ENCODE measurements at regions not wholly inside any gene's neighbourhood (a gene's known extent, or its start where the extent isn't known, plus 50 kb on each side); places are given as distances from the start of the nearest gene placed in this dataset.

DNA sequence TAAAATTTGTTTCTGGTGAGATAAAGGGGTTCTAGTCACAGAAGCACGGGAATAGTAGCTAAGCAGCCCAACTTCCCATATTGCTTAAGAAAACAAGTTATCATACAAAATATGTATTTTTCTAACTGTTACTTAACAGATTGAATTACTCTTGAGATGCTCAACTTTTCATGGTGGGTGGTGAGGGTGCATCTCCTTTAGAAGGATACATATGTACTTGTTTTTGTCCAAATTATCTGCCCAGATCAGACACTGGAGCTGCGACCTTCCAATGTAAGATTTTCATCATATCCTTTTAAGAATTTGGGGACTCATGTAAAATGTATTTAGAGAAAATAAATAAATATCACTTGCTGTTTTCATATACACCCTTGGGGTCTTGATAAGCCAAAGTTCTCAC lies 252.2 kb upstream of the SOX2 start:
- H4K20me1 ChIP-seq (ENCODE audit: control insufficient read depth, insufficient read depth, low read depth, low read length) = no peaks in the 10 kb centered on the region
- H3K36me3 ChIP-seq (ENCODE audit: control insufficient read depth, low read length) = peaks cover 3% of the 10 kb centered on the region; the same call in 1 of the 2 replicates
- TF ChIP-seq, protein P1, sequence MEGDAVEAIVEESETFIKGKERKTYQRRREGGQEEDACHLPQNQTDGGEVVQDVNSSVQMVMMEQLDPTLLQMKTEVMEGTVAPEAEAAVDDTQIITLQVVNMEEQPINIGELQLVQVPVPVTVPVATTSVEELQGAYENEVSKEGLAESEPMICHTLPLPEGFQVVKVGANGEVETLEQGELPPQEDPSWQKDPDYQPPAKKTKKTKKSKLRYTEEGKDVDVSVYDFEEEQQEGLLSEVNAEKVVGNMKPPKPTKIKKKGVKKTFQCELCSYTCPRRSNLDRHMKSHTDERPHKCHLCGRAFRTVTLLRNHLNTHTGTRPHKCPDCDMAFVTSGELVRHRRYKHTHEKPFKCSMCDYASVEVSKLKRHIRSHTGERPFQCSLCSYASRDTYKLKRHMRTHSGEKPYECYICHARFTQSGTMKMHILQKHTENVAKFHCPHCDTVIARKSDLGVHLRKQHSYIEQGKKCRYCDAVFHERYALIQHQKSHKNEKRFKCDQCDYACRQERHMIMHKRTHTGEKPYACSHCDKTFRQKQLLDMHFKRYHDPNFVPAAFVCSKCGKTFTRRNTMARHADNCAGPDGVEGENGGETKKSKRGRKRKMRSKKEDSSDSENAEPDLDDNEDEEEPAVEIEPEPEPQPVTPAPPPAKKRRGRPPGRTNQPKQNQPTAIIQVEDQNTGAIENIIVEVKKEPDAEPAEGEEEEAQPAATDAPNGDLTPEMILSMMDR (IDR thresholded peaks at IDR 0.05; ENCODE audit: low read depth, low read length, poor library complexity, severe bottlenecking) = no peak
- TF ChIP-seq EZH2phosphoT487 (IDR thresholded peaks at IDR 0.05; ENCODE audit: borderline replicate concordance, low read length) = no peak
- peaks cover 14% of the 10 kb centered on the region; the same call in 1 of the 2 replicates for H3F3A ChIP-seq (ENCODE audit: control insufficient read depth, insufficient read depth)
- H3K27me3 ChIP-seq (ENCODE audit: control insufficient read depth, low read length) = no peaks in the 10 kb centered on the region
- no peaks in the 10 kb centered on the region for H3K9me3 ChIP-seq (ENCODE audit: control insufficient read depth, insufficient read depth, low read length)
- peaks cover 52% of the 10 kb centered on the region for H3K4me1 ChIP-seq (ENCODE audit: control insufficient read depth, low read length)
- H3K4me3 ChIP-seq (ENCODE audit: low read length) = no peak overlapping the region
- no peak overlapping the region; the same call in 1 of the 2 replicates for H3K4me2 ChIP-seq (ENCODE audit: low read length)
- no peaks in the 10 kb centered on the region for H3K9me2 ChIP-seq (replicated peaks; ENCODE audit: control insufficient read depth, low read length)
- no peaks in the 10 kb centered on the region for H3K79me2 ChIP-seq (ENCODE audit: control insufficient read depth, low read length)
- no peak overlapping the region for H3K27ac ChIP-seq (ENCODE audit: low read depth, low read length)

DNA sequence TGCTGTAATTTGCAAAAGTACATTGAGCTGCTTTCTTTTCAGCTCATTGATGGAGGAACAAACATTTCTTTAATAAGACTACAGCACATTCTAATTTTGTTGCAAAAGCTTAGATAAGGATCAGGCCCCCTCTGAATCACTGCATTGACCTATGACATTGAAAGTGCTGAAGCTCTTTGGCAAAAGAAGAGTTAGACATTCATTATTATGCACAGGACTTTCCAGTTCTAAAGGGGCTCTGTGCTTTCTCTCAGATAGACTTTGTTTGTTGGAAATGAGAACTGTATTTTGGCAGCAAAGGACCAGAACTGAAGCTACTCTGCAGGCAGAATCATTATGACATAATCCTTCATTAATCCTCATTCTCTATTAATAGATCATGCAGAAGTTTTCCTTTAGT lies 252.9 kb upstream of the SOX2 start:
- no peaks in the 10 kb centered on the region for H3K9me3 ChIP-seq (ENCODE audit: control insufficient read depth, insufficient read depth, low read length)
- no peak for TF ChIP-seq EZH2phosphoT487 (IDR thresholded peaks at IDR 0.05; ENCODE audit: borderline replicate concordance, low read length)
- TF ChIP-seq, protein P1 (IDR thresholded peaks at IDR 0.05; ENCODE audit: low read depth, low read length, poor library complexity, severe bottlenecking) = no peak
- H3F3A ChIP-seq (ENCODE audit: control insufficient read depth, insufficient read depth) = peaks cover 14% of the 10 kb centered on the region; the same call in 1 of the 2 replicates
- no peaks in the 10 kb centered on the region for H3K9me2 ChIP-seq (replicated peaks; ENCODE audit: control insufficient read depth, low read length)
- no peak overlapping the region for H3K4me3 ChIP-seq (ENCODE audit: low read length)
- no peaks in the 10 kb centered on the region for H3K79me2 ChIP-seq (ENCODE audit: control insufficient read depth, low read length)
- H3K27me3 ChIP-seq (ENCODE audit: control insufficient read depth, low read length) = no peaks in the 10 kb centered on the region
- no peak overlapping the region for H3K27ac ChIP-seq (ENCODE audit: low read depth, low read length)
- H4K20me1 ChIP-seq (ENCODE audit: control insufficient read depth, insufficient read depth, low read depth, low read length) = no peaks in the 10 kb centered on the region
- peak overlapping the region; percentile 1; the same call in 1 of the 2 replicates for H3K4me2 ChIP-seq (ENCODE audit: low read length)
- peaks cover 59% of the 10 kb centered on the region for H3K4me1 ChIP-seq (ENCODE audit: control insufficient read depth, low read length)
- H3K36me3 ChIP-seq (ENCODE audit: control insufficient read depth, low read length) = peaks cover 4% of the 10 kb centered on the region; the same call in 1 of the 2 replicates

DNA sequence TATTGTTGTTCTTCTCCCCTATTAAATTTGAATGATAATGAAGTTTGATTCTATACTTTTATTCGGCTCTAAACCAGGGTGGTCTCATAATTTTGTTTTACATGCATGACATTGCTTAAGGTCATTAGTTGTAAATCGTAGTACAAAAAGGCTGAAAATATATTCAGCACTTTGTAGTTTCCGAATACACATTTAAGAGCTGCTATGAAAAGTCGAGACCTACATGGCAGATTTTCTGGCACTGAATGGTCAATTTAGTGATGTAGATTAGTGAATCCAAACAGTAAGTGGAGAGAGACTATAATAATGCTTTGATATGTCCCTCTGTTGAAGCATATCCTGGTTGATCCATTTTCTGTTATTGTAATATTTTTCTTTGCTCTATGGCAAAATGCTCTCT lies 254.0 kb upstream of the SOX2 start:
- H3F3A ChIP-seq (ENCODE audit: control insufficient read depth, insufficient read depth) = peaks cover 14% of the 10 kb centered on the region; the same call in 1 of the 2 replicates
- H3K4me1 ChIP-seq (ENCODE audit: control insufficient read depth, low read length) = peaks cover 70% of the 10 kb centered on the region
- no peak overlapping the region for H3K4me2 ChIP-seq (ENCODE audit: low read length)
- no peaks in the 10 kb centered on the region for H3K79me2 ChIP-seq (ENCODE audit: control insufficient read depth, low read length)
- peaks cover 10% of the 10 kb centered on the region; the same call in 1 of the 2 replicates for H3K36me3 ChIP-seq (ENCODE audit: control insufficient read depth, low read length)
- H3K9me2 ChIP-seq (replicated peaks; ENCODE audit: control insufficient read depth, low read length) = no peaks in the 10 kb centered on the region
- 0 out of 2 replicates have a peak overlapping the region, but pooled peaks have one; percentile 81 for H3K27ac ChIP-seq (ENCODE audit: low read depth, low read length)
- no peak overlapping the region for H3K4me3 ChIP-seq (ENCODE audit: low read length)
- H3K9me3 ChIP-seq (ENCODE audit: control insufficient read depth, insufficient read depth, low read length) = no peaks in the 10 kb centered on the region
- H3K27me3 ChIP-seq (ENCODE audit: control insufficient read depth, low read length) = no peaks in the 10 kb centered on the region
- TF ChIP-seq EZH2phosphoT487 (IDR thresholded peaks at IDR 0.05; ENCODE audit: borderline replicate concordance, low read length) = no peak
- TF ChIP-seq, protein P1 (IDR thresholded peaks at IDR 0.05; ENCODE audit: low read depth, low read length, poor library complexity, severe bottlenecking) = no peak
- no peaks in the 10 kb centered on the region for H4K20me1 ChIP-seq (ENCODE audit: control insufficient read depth, insufficient read depth, low read depth, low read length)
